HepG2 (cell line): ENCODE measurements at regions not wholly inside any gene's neighbourhood (a gene's known extent, or its start where the extent isn't known, plus 50 kb on each side); places are given as distances from the start of the nearest gene placed in this dataset.

Experiments used
- AGO2 ChIP-seq: fragments of 200-400 bp; formaldehyde crosslinking; optimal IDR thresholded peaks from 2 replicates; pipeline ENCODE3; 2017; ENCODE audit warnings: mild to moderate bottlenecking, low read depth, low read length, moderate library complexity
- ARID3A ChIP-seq: IDR thresholded peaks from 2 replicates; pipeline ENCODE4 v1.6.1; 2012; ENCODE audit warnings: low read depth, low read length, improper control_type of control experiment
- DNMT3B ChIP-seq: conservative IDR thresholded peaks from 2 replicates; pipeline ENCODE4 v1.6.1; 2016; ENCODE audit warnings: missing biosample characterization, control low read depth
- FOXA1 ChIP-seq, 2 experiments: fragments of 450-650 bp in 1 of 2; sonication (generic) in 1 of 2; formaldehyde crosslinking in 1 of 2; IDR thresholded peaks; 2 replicates each; pipeline versions ENCODE4 v1.4.0 to v1.6.1; 2016 to 2020; ENCODE audit warnings: missing genetic modification reagents in 1 of 2
- HNRNPH1 ChIP-seq: fragments of 200-400 bp; formaldehyde crosslinking; optimal IDR thresholded peaks from 2 replicates; pipeline ENCODE3; 2017; ENCODE audit warnings: mild to moderate bottlenecking, low read depth, low read length
- KDM4B ChIP-seq: sonication (generic); formaldehyde crosslinking; IDR thresholded peaks from 2 replicates; pipeline ENCODE4 v1.4.0; 2020; ENCODE audit warnings: missing genetic modification reagents
- MAFF ChIP-seq: IDR thresholded peaks from 2 replicates; pipeline ENCODE4 v1.6.1; 2011; ENCODE audit warnings: low read depth, low read length, improper control_type of control experiment
- NFYB ChIP-seq: sonication (generic); formaldehyde crosslinking; IDR thresholded peaks from 2 replicates; pipeline ENCODE4 v1.4.0; 2020; ENCODE audit warnings: missing genetic modification reagents
- POGZ ChIP-seq: sonication (generic); formaldehyde crosslinking; IDR thresholded peaks from 2 replicates; pipeline ENCODE4 v1.4.0; 2020; ENCODE audit warnings: mild to moderate bottlenecking, missing genetic modification reagents
- POLR2AphosphoS5 ChIP-seq: IDR thresholded peaks from 2 replicates; pipeline ENCODE4 v1.6.1; 2012; ENCODE audit warnings: low read depth, low read length
- SMC3 ChIP-seq: IDR thresholded peaks from 2 replicates; pipeline ENCODE4 v1.6.1; 2011; ENCODE audit warnings: low read length, improper control_type of control experiment
- STAG1 ChIP-seq: sonication (generic); formaldehyde crosslinking; IDR thresholded peaks from 2 replicates; pipeline ENCODE4 v1.4.0; 2020; ENCODE audit warnings: missing genetic modification reagents
- TERF1 ChIP-seq: sonication (generic); formaldehyde crosslinking; IDR thresholded peaks from 2 replicates; pipeline ENCODE4 v1.8.0; 2022; ENCODE audit warnings: mild to moderate bottlenecking, missing genetic modification reagents, moderate library complexity
- ZC3H4 ChIP-seq: sonication (generic); formaldehyde crosslinking; IDR thresholded peaks from 2 replicates; pipeline ENCODE4 v1.4.0; 2020; ENCODE audit warnings: missing genetic modification reagents, borderline replicate concordance
- ZNF512B ChIP-seq: sonication (generic); formaldehyde crosslinking; IDR thresholded peaks from 2 replicates; pipeline ENCODE4 v1.5.1; 2020; ENCODE audit warnings: missing genetic modification reagents, mild to moderate bottlenecking, borderline replicate concordance
- ZNF550 ChIP-seq: sonication (generic); formaldehyde crosslinking; IDR thresholded peaks from 2 replicates; pipeline ENCODE4 v1.4.0; 2020; ENCODE audit warnings: mild to moderate bottlenecking, missing genetic modification reagents, borderline replicate concordance
- ZNF552 ChIP-seq: sonication (generic); formaldehyde crosslinking; IDR thresholded peaks from 2 replicates; pipeline ENCODE4 v1.9.0; 2022; ENCODE audit warnings: missing genetic modification reagents, mild to moderate bottlenecking, borderline replicate concordance
- ZNF572 ChIP-seq: sonication (generic); formaldehyde crosslinking; IDR thresholded peaks from 2 replicates; pipeline ENCODE4 v1.5.1; 2020; ENCODE audit warnings: mild to moderate bottlenecking, missing genetic modification reagents
- ZNF672 ChIP-seq: sonication (generic); formaldehyde crosslinking; IDR thresholded peaks from 2 replicates; pipeline ENCODE4 v1.8.1; 2022; ENCODE audit warnings: missing genetic modification reagents
- ZNF781 ChIP-seq: sonication (generic); formaldehyde crosslinking; IDR thresholded peaks from 2 replicates; pipeline ENCODE4 v1.5.1; 2020; ENCODE audit warnings: borderline replicate concordance, mild to moderate bottlenecking, missing genetic modification reagents; ENCODE audit errors: not compliant biosample characterization
- ZNF879 ChIP-seq: sonication (generic); formaldehyde crosslinking; IDR thresholded peaks from 2 replicates; pipeline ENCODE4 v1.8.1; 2023; ENCODE audit warnings: missing genetic modification reagents
- TF ChIP-seq, protein P1 (sequence below): IDR thresholded peaks from 2 replicates; pipeline ENCODE4 v1.6.1; 2016
- TF ChIP-seq, protein P2 (sequence below): IDR thresholded peaks from 2 replicates; pipeline ENCODE4 v1.6.1; 2016; ENCODE audit warnings: control low read depth

DNA sequence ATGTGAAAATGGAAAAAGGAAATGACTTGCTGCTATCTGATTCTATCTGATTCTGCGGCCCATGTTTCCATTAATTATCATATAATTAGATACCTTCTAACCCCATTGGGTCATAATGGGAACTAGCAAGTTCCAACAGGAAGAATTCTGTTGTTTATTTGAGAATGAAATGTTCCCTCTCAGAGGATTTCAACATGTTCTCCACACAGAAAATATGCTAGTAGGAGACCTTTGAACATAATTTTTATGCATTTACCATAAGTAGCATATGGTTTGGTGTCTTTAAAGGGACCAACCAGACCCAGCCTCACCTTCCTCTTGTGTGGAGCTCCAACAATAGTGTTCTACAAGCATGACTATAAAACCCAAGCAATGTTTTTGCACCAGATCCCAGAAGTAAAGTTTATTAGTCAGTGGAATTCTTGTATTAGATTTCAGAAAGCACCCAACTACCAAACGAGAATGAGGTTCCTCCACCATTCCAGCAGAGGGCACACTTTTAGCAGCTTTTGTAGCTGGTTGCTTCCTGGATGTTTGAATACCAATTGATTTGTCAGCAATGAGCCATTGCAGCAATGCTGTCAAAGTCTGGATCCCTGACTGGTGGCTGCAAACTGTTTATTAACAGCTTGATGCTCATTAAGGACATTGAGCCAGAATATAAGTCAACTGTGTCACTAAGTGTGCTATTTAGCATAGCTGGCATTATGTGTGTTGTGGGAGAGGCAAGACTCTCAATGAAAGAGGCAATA, 143.6 kb upstream of the GJE1 start (continued):
- TF ChIP-seq ZNF550 (CRISPR knock-in tag) (no peak), ZC3H4 (CRISPR knock-in tag) (no peak), POLR2AphosphoS5 (no peak), FOXA1 (IDR thresholded peaks at IDR 0.05) (no peak), FOXA1 (CRISPR knock-in tag; IDR thresholded peaks at IDR 0.05) (no peak), POGZ (CRISPR knock-in tag) (no peak), ARID3A (peak; percentile 68; the same call in 1 of the 2 replicates), TERF1 (CRISPR knock-in tag) (no peak), DNMT3B (CRISPR knock-in tag) (no peak), SMC3 (peak; percentile 78; the same call in 1 of the 2 replicates), ZNF552 (CRISPR knock-in tag) (no peak), AGO2 (no peak), KDM4B (CRISPR knock-in tag) (no peak), ZNF512B (CRISPR knock-in tag) (no peak), ZNF879 (no peak), STAG1 (CRISPR knock-in tag) (peak; percentile 70), HNRNPH1 (no peak), NFYB (CRISPR knock-in tag) (no peak), ZNF672 (CRISPR knock-in tag) (no peak), ZNF572 (CRISPR knock-in tag) (no peak), MAFF (0 out of 2 replicates have a peak, but pooled peaks have one; percentile 27), ZNF781 (no peak)
- TF ChIP-seq, protein P1, sequence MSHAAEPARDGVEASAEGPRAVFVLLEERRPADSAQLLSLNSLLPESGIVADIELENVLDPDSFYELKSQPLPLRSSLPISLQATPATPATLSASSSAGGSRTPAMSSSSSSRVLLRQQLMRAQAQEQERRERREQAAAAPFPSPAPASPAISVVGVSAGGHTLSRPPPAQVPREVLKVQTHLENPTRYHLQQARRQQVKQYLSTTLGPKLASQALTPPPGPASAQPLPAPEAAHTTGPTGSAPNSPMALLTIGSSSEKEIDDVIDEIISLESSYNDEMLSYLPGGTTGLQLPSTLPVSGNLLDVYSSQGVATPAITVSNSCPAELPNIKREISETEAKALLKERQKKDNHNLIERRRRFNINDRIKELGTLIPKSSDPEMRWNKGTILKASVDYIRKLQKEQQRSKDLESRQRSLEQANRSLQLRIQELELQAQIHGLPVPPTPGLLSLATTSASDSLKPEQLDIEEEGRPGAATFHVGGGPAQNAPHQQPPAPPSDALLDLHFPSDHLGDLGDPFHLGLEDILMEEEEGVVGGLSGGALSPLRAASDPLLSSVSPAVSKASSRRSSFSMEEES (CRISPR knock-in tag) = no peak
- TF ChIP-seq, protein P2, sequence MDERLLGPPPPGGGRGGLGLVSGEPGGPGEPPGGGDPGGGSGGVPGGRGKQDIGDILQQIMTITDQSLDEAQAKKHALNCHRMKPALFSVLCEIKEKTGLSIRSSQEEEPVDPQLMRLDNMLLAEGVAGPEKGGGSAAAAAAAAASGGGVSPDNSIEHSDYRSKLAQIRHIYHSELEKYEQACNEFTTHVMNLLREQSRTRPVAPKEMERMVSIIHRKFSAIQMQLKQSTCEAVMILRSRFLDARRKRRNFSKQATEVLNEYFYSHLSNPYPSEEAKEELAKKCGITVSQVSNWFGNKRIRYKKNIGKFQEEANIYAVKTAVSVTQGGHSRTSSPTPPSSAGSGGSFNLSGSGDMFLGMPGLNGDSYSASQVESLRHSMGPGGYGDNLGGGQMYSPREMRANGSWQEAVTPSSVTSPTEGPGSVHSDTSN = no peak
